Thyroid gland (tissue), 4 donors: ENCODE measurements at regions not wholly inside any gene's neighbourhood (a gene's known extent, or its start where the extent isn't known, plus 50 kb on each side); places are given as distances from the start of the nearest gene placed in this dataset.

Experiments used
- CTCF ChIP-seq, 6 experiments: fragments of 200-600 bp in 3 of 6; fragments of 450-650 bp in 3 of 6; sonication (generic) in 3 of 6; IDR thresholded peaks; one replicate each; pipeline ENCODE4 v1.5.1; 2016 to 2019; ENCODE audit warnings: antibody characterized with exemption in 6 of 6, mild to moderate bottlenecking in 2 of 6, inconsistent platforms in 1 of 6, moderate library complexity in 1 of 6
- POLR2A ChIP-seq, 2 donors: fragments of 450-650 bp; IDR thresholded peaks; one replicate each; pipeline ENCODE4 v1.6.1; 2017; ENCODE audit warnings: antibody characterized with exemption in 2 of 2, mild to moderate bottlenecking in 2 of 2, moderate library complexity in 1 of 2

- no peak for TF ChIP-seq CTCF (IDR thresholded peaks at IDR 0.05)
- no peak for TF ChIP-seq POLR2A (IDR thresholded peaks at IDR 0.05)
Measured at GRCh38 chr14:61616524-61617185, 78.7 kb upstream of the HIF1A start.
